Skeletal muscle satellite cell (primary cell): ENCODE measurements at regions not wholly inside any gene's neighbourhood (a gene's known extent, or its start where the extent isn't known, plus 50 kb on each side); places are given as distances from the start of the nearest gene placed in this dataset.
A peak's percentile ranks its signal among the peaks of the same experiment; 100 is the strongest.
"Not testable (repeated sequence)": the region's sequence is repeated elsewhere in the genome, so short reads cannot be mapped to it uniquely, and the experiment has no call there.

Source experiments
- H3K27me3 ChIP-seq: 2 replicates; pipeline ENCODE4 v1.7.0; 2013; ENCODE audit warnings: low read length; ENCODE audit not compliant: control insufficient read depth, insufficient read depth
- H3K36me3 ChIP-seq: 2 replicates; pipeline ENCODE4 v1.7.0; 2013; ENCODE audit warnings: mild to moderate bottlenecking, control low read depth, low read length; ENCODE audit not compliant: insufficient read depth
- H3K4me1 ChIP-seq: 2 replicates; pipeline ENCODE4 v1.7.0; 2013; ENCODE audit warnings: low read length; ENCODE audit not compliant: control insufficient read depth, insufficient read depth
- H3K4me2 ChIP-seq: 2 replicates; pipeline ENCODE4 v1.7.0; 2013; ENCODE audit warnings: mild to moderate bottlenecking, low read length
- H3K4me3 ChIP-seq: 2 replicates; pipeline ENCODE4 v1.7.0; 2013; ENCODE audit warnings: low read length
- H3K9ac ChIP-seq: 2 replicates; pipeline ENCODE4 v1.7.0; 2013; ENCODE audit warnings: mild to moderate bottlenecking, low read depth, low read length, moderate library complexity
- H3K9me3 ChIP-seq: replicated peaks from 2 replicates; pipeline ENCODE4 v1.7.0; 2013; ENCODE audit warnings: mild to moderate bottlenecking, control low read depth, low read length

DNA sequence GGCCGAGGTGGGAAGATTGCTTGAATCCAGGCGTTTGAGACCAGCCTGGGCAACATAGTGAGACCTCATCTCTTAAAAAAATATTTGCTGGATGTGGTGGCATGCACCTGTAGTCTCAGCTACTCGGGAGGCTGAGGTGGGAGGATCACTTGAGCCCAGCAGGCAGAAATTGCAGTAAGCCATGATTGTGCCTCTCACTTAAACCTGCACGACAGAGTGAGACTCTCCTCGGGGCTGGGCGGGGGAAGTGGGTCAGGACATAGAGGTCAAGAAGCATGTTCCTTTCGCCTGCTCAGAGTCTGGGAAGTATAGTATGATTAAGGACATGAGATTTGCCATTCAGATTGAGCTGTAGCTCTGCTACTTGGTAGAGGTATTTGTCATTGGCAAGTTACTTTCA is 52.3 kb downstream of the SEPTIN7 start:
- H3K4me1 ChIP-seq: peaks cover 18% of the 10 kb centered on the region
- H3K27me3 ChIP-seq, H3K9me3 ChIP-seq, H3K4me2 ChIP-seq, H3K4me3 ChIP-seq, H3K36me3 ChIP-seq, H3K9ac ChIP-seq: not testable (repeated sequence)

DNA sequence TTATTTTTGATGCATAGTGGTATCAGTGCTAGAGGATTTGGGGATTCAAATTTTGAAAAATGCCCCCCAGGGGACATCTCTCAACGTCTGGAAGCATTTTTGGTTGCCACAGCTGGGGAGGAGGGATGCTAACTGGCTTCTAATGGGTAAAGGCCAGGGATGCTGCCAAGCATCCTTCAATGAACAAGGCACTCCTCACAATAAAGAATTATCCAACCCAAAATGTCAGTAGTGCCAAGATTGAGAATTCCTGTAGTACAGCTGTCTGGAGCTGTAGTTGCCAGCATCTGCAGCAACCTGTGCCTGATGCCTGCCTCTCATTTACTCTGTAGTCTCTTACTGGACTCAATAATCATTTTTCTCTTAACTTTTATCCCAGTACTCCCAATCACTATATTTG is 53.5 kb downstream of the SEPTIN7 start:
- no peaks in the 10 kb centered on the region for H3K9me3 ChIP-seq
- H3K4me2 ChIP-seq: no peak overlapping the region
- H3K4me1 ChIP-seq: peaks cover 16% of the 10 kb centered on the region
- peaks cover 4% of the 10 kb centered on the region for H3K36me3 ChIP-seq
- H3K9ac ChIP-seq: no peak overlapping the region
- H3K27me3 ChIP-seq: no peaks in the 10 kb centered on the region
- no peak overlapping the region for H3K4me3 ChIP-seq

DNA sequence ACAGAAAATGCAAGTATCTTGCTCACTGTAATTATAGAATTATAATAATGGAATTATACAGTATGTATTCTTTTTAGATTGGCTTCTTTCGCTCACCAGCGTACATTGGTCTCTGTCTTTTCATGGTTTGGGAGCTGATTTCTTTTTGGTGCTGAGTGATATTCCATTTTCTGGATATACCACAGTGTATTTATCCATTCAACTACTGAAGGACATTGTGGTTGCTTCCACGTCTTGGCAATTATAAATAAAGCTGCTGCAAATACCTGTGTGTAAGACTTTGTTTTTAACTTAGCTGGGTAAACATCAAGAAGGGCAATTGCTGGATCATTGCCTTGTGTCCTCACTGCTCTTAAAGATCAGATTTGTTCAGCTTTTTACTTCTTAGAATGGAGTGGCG is 55.3 kb downstream of the SEPTIN7 start:
- peaks cover 4% of the 10 kb centered on the region for H3K36me3 ChIP-seq

DNA sequence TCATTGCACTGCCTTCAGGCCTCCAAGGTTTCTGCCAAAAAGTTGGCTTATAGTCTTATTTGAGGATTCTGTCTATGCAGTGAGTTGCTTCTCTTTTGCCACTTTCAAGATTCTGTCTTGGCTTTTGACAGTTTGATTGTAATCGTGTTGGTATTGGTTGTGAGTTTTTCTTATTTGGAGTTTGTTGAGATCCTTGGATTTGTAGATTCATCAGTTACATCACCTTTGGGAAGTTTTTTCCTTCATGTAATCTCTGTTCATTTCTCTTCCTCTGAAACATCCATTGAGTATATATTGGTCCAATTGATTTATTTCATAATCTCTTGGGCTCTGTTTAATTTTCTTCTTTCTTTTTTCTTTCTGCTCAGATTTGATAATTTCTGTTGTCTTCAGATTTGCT is 59.8 kb downstream of the SEPTIN7 start:
- no peak overlapping the region for H3K4me2 ChIP-seq
- H3K9ac ChIP-seq: no peak overlapping the region
- H3K9me3 ChIP-seq: no peaks in the 10 kb centered on the region
- no peak overlapping the region for H3K4me3 ChIP-seq
- peaks cover 4% of the 10 kb centered on the region for H3K4me1 ChIP-seq
- no peaks in the 10 kb centered on the region for H3K27me3 ChIP-seq
- H3K36me3 ChIP-seq: peaks cover 9% of the 10 kb centered on the region

More for the DNA sequence above, 55.3 kb downstream of the SEPTIN7 start:
- no peaks in the 10 kb centered on the region for H3K27me3 ChIP-seq
- no peak overlapping the region for H3K9ac ChIP-seq
- peaks cover 12% of the 10 kb centered on the region for H3K4me1 ChIP-seq
- no peak overlapping the region for H3K4me2 ChIP-seq
- H3K9me3 ChIP-seq: no peaks in the 10 kb centered on the region
- H3K4me3 ChIP-seq: no peak overlapping the region

DNA sequence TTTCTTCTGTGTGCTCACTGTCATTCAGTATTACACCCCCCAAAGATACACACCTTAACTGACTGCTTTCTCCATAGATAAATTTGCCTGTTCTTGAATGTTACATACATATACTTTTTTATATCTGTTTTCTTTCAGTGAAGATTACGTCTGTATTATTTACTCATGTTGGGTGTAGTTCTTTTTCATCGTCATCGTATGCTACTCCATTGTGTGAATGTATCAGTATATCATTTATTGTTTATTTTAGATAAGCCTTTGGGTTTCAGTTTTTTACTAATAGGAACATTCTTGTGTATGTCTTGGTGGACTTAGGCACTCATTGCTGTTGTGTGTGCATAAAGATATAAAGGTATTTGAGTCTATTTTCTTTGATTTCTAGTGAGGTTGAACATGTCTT is 64.4 kb downstream of the SEPTIN7 start:
- no peak overlapping the region for H3K4me2 ChIP-seq
- no peak overlapping the region for H3K9ac ChIP-seq
- no peaks in the 10 kb centered on the region for H3K27me3 ChIP-seq
- peaks cover 13% of the 10 kb centered on the region for H3K4me1 ChIP-seq
- H3K4me3 ChIP-seq: no peak overlapping the region
- no peaks in the 10 kb centered on the region for H3K9me3 ChIP-seq
- H3K36me3 ChIP-seq: peaks cover 18% of the 10 kb centered on the region

DNA sequence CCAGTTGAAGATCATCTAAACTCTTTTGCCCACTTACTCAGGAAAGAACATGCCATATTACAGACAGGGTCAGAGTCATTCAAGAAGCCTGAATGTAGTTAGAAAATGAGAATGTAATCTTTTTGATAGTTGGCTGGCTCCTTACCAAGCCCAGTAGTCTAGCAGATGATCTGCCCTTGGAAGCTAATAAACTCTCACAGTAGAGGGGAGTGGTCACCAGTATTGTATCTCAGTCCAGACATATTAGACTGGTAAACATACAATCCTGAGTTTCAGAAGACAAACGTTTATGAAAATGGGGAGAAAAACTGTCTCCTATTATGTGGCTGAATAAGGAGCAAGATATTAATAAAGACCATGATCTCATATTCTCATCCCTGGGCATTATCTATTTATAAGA is 65.3 kb downstream of the SEPTIN7 start:
- H3K9ac ChIP-seq: no peak overlapping the region

DNA sequence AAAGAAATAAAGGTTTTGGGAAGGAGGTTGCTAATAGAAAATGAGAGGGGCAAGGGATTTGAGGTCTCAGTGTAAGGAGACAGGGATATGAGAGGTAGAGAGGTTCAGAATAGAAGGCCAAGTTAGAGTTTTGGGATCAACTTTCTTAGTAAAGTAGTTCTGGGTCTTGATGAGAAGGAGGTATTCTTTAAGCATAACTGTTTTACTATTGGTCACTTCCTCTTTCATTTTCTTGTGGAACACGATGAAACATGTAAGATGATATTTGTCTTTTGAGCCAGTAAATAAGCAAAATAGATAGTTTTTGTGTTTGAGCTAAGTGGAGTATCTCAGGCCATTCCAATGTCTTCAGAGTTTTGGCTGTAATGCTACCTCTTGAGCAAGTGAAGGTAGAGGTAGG is 68.3 kb downstream of the SEPTIN7 start:
- H3K4me2 ChIP-seq: peak overlapping the region; percentile 11
- H3K9me3 ChIP-seq, H3K4me3 ChIP-seq, H3K27me3 ChIP-seq, H3K9ac ChIP-seq: not testable (repeated sequence)
- H3K4me1 ChIP-seq: peaks cover 16% of the 10 kb centered on the region
- H3K36me3 ChIP-seq: peaks cover 28% of the 10 kb centered on the region

More for the DNA sequence above, 65.3 kb downstream of the SEPTIN7 start:
- Histone ChIP-seq H3K4me1 (peaks cover 13% of the 10 kb centered on the region), H3K36me3 (peaks cover 18% of the 10 kb centered on the region), H3K4me2 (no peak overlapping the region), H3K4me3 (no peak overlapping the region), H3K9me3 (no peaks in the 10 kb centered on the region), H3K27me3 (no peaks in the 10 kb centered on the region)

DNA sequence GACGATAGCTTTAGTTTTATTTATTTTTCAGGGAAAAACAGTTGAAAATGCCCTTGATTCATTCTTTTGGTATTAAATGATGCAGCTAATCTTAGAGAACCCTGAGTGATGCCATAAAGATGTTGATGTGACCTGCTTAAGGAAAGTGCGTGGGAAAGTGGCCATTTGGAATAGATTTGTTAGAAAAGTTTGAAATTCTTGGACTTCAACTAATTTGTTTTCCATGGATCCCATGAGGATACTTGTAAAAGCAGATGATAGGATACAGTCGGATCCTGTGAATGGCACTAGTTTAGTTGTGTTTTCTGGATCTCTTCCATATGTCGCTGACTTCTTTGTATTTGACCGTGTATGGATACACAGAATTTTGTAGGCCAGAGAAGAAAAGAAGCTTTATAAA is 69.0 kb downstream of the SEPTIN7 start:
- no peaks in the 10 kb centered on the region for H3K27me3 ChIP-seq
- H3K4me1 ChIP-seq: peaks cover 20% of the 10 kb centered on the region
- no peak overlapping the region for H3K4me3 ChIP-seq
- H3K9ac ChIP-seq: no peak overlapping the region
- no peak overlapping the region for H3K4me2 ChIP-seq
- H3K9me3 ChIP-seq: no peaks in the 10 kb centered on the region
- peaks cover 33% of the 10 kb centered on the region for H3K36me3 ChIP-seq

DNA sequence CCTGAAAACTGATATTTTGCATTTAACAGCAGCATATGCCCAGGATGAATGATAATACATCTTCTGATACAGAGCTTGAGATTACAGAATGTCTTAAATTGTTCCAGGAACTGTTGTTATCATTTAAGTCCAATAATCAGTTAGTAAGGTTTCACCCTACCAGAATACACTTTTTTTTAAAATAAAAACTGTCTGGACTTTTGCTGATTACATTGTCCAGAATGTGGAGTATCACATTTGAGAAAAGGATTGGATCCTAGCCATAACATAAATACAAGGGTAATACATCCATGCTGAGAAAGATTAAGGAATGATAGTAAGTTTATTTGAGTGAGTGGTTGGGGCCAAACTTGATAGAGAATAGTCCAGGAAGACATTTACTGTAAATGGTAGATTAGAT is 71.0 kb downstream of the SEPTIN7 start:
- Histone ChIP-seq H3K4me2 (no peak overlapping the region), H3K4me1 (peaks cover 32% of the 10 kb centered on the region), H3K9me3 (no peaks in the 10 kb centered on the region), H3K9ac (no peak overlapping the region), H3K36me3 (peaks cover 20% of the 10 kb centered on the region), H3K27me3 (no peaks in the 10 kb centered on the region), H3K4me3 (no peak overlapping the region)

DNA sequence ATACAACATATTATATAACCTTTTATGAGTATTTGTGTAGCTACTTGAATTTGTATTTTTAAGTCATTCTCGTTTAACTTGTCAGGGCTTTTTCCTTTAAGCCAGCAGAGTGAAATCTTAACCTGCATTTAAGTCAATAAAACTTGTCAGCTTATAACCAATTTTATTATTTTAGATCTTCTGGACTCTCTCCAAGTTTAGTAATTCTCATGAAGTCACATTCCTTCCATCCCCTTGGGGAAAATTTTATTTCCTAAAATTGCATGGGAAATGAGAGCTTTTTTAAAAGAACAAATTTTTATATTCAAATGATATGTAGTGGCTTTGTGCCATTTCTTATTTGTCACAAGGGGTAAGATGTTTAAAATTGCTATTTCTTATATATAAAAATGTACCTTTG is 74.0 kb downstream of the SEPTIN7 start:
- peak overlapping the region; percentile 16 for H3K9ac ChIP-seq
- no peaks in the 10 kb centered on the region for H3K27me3 ChIP-seq
- peaks cover 28% of the 10 kb centered on the region for H3K4me1 ChIP-seq
- H3K9me3 ChIP-seq: no peaks in the 10 kb centered on the region
- H3K4me3 ChIP-seq: no peak overlapping the region
- peaks cover 15% of the 10 kb centered on the region for H3K36me3 ChIP-seq
- H3K4me2 ChIP-seq: no peak overlapping the region

DNA sequence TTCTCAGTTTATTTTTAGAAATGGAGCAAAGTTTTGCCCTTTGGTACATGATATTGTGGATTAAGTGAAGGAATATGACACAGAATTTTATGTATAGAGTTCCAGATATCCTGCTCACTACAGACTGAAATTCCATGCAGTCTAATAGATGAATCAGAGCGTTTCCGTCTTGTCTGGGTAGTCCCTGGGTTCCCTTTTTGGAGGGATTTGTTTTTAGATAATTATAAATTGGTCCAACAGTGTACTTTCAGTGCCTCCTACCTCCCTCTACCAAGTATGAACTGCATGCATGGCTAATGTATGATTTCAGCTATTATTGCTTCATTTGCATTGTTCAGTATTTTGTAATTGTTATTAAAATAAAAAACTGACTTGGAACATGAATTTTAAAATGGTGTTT is 74.4 kb downstream of the SEPTIN7 start:
- peaks cover 28% of the 10 kb centered on the region for H3K4me1 ChIP-seq
- H3K4me3 ChIP-seq: no peak overlapping the region
- H3K27me3 ChIP-seq: no peaks in the 10 kb centered on the region
- H3K36me3 ChIP-seq: peaks cover 15% of the 10 kb centered on the region
- H3K9ac ChIP-seq: peak overlapping the region; percentile 16
- no peaks in the 10 kb centered on the region for H3K9me3 ChIP-seq
- no peak overlapping the region for H3K4me2 ChIP-seq

DNA sequence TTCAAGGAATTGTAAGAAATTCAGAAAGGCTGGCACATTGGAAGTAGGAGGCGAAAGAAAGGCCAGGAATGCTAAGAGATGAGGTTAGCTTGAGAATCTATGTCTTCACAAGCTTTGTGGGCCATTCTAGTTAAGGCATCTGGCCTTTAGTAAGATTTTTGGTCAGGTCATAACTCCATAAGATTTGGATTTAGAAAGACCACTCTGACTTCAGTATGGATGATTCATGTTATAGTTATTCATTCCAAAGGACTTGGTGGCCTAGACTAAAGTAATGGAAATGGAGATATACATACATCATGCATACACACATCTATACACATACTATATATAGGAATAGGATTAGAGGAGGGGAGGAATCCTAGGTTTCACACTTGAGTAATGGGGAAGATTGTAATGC is 77.5 kb downstream of the SEPTIN7 start:
- peaks cover 25% of the 10 kb centered on the region for H3K4me1 ChIP-seq
- peaks cover 35% of the 10 kb centered on the region for H3K36me3 ChIP-seq
- no peak overlapping the region for H3K4me3 ChIP-seq
- H3K9ac ChIP-seq: no peak overlapping the region
- no peaks in the 10 kb centered on the region for H3K27me3 ChIP-seq
- no peak overlapping the region for H3K4me2 ChIP-seq
- H3K9me3 ChIP-seq: no peaks in the 10 kb centered on the region
